ENCODE measurements at regions not wholly inside any gene's neighbourhood (a gene's known extent, or its start where the extent isn't known, plus 50 kb on each side); places are given as distances from the start of the nearest gene placed in this dataset.
"Not testable (repeated sequence)": the region's sequence is repeated elsewhere in the genome, so short reads cannot be mapped to it uniquely, and the experiment has no call there.

DNA sequence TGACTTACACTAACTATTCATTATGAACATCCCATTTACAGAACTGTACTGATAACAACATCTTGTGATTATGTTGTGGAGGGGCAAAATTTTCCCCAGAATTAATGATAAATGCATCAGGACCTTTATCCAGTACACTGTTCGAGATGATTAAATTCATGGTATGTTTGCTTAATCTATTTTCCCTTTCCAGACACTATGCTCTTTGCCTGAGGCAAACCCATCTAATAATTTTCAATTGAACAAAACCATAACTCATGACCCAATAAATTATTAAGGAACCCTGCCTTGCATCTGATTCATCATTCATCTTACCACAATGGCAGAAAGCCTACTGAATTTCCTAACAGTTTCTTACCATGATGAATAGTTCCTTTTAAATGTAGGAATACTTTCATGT lies 385.0 kb downstream of the DSEL start:
- DNase-seq = no peak

DNA sequence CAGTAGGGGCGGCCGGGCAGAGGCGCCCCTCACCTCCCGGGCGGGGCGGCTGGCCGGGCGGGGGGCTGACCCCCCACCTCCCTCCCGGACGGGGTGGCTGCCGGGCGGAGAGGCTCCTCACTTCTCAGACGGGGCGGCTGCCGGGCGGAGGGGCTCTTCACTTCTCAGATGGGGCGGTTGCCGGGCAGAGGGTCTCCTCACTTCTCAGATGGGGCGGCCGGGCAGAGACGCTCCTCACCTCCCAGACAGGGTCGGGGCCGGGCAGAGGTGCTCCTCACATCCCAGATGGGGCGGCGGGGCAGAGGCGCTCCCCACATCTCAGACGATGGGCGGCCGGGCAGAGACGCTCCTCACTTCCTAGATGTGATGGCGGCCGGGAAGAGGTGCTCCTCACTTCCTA lies 389.8 kb downstream of the DSEL start:
- not testable (repeated sequence) for DNase-seq

DNA sequence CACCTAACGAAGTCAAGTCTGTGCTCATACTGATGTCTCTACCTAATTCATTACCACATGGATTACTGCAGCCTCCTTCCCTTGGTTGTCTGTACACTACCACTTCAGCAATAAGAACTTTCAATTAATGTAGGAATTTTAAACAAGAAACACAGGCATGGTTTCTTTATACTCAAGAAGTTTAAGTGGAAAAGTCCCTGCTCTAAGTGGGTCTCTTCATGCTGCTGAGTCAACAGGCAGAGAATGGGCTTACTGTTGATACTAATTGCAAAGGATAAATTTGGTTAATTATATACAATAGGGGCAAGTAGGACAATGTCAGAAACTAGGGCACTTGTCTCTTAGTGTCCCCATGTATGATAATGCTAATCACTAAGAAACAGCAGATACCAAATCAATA lies 392.6 kb downstream of the DSEL start:
- DNase-seq = no peak

DNA sequence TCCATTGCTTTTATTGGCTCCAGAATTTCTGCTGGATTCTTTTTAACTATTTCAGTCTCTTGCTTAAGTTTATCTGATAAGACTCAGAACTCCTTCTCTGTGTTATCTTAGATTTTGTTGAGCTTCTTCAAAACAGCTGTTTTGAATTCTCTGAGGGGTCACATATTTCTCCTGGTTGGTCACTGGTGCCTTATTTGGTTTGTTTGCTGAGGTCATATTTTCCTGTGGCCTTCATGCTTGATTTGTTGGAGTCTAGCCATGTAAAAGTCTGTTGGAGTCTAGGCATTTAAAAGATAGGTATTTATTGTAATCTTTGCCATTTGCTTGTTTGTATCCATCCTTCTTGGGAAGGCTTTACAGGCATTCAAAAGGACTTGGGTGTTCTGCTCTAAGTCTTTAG lies 398.7 kb downstream of the DSEL start:
- no peak for DNase-seq

DNA sequence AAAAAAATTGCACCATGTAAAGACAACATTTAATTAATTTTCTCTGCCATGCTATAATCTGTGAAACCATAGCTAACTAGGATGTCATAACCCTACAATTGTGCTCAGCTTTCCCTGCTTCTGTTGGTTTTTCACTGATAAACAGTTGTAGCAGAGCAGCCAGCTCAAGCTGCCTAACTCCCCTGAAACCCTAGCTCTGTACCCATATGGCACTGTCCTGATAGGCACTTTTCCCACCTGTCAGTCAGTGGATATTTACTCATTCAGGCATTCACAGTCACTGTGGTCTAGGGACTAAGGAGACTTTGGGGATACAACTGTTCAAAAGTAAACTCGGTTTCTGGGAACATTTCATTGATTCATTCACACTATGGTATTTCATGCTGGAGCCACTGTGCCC lies 407.0 kb downstream of the DSEL start:
- DNase-seq = no peak

DNA sequence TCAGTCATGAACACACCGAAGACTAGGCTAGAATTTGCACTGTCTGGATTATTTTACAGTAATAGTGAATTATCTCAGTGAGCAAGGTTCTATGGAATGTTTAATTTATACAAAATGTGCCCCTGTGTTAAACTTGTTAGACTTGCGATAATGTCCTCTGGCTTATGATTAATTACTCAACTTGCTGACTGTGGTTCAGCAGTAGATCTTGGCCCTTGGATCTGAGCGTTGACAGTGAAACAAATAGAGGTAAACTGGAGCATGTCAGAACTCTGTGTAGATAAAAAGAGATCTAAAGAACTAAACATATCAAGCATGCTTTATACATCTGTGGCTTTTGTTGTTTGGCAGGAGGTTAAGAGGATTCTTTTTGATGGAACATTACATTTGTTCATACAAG lies 407.6 kb downstream of the DSEL start:
- DNase-seq = no peak

DNA sequence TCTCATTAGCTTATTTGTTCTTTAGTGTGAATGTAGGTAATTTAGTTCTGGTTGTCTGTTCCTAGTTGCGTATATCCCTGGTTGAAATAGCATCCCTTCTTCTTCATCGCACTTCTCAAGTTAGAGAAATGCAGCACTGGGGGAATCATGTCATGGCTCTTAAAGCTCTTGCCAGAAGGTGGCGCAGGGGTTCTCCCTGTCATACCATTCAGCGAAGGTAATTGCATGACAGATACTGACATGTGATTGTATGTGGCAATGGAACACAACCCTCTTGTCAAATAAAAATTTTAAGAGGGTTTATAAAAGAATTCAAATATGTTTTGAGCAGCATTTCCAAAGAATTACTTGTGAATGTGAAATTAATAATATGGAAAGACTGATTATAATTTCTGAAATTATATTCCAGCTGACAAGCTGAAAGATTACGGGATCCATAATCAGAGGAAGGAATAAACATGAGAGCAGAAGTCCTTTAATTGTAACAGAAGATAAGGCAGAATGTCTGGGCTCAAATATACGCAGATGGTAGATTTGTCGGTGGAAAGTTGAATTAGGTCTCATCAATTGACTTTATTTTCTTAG lies 411.7 kb downstream of the DSEL start:
- peak in 1 of 2 donors; percentile 27 for DNase-seq

DNA sequence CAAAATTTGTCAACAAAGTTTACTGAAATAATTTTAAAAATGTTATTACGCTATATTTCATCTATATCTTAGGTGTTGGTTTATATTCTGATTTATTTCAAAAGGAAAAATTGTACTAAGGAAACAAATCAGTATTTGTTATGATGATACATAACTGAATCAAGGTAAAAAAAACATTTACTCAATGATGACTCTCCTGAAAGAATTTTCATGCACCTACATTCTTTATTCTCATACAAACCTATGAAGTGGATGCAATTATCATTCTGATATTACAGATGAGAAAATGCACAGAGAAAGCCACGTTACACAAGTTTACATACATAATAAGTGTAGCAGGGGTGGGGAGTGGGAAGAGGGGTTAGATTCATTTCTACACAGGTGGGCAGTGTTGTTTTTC lies 422.4 kb downstream of the DSEL start:
- DNase-seq = no peak

DNA sequence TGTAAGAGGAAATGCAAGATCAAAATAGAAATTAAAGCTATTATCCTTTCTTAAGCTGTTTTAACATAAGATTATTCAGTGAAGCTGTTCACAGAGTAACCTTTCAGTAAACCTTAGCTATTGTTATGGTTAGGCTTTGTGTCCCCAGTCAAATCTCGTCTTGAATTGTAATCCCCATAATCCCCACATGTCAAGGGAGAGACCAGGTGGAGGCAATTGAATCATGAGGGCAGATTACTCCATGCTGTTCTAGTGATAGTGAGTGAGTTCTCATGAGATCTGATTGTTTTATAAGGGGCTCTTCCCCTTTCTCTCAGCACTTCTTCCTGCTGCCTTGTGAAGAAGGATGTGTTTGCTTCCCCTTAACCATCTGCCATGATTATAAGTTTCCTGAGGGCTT lies 424.4 kb downstream of the DSEL start:
- no peak for DNase-seq

DNA sequence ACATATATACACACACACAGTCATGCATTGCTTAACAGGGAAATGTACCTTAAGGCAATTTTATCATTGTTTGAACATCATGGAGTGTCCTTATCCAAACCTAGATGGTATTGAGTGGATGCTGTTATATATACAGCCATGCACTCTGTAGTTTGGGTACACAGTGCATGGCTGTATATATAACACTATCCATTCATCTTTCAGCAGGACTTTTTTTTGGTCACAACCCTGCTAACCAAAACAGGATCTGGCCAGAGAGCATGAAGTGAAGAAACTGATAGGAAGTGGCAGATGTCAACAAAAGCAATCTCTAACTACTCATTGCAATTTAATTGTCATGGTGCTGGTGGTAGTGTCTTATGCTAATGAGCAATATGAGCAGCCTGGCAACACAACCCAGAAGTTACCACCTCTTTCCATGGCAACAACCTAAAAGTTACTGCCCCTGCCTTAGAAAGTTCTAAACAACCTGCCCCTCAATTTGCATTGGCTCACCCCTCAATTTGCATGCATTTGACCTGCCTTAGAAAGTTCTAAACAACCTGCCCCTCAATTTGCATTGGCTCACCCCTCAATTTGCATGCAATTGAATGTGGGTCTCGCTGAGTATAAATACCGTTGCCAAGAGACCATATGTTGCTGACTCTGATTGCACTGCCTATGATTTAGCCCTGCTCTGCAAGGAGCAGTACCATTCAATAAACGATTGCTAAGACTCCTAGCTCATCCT lies 434.9 kb downstream of the DSEL start:
- DNase-seq = no peak

DNA sequence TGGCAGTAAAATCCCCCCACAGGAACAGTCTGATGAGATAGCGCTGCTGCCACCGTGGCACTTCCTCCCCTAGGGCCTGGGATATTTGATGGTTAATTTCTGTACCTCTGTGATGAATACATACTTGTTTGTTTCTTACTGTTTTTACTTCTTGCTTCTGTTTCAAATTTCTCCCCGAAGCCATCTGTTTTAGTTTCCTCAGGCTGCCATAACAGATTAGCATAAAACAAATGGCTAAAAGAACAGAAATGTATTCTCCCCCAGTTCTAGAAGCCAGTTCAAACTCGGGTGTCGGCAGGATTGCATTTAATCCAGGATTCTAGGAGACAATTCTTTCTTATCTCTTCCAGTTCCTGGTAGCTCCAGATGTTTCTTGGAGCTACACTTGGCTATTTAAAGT lies 435.9 kb downstream of the DSEL start:
- DNase-seq = no peak

DNA sequence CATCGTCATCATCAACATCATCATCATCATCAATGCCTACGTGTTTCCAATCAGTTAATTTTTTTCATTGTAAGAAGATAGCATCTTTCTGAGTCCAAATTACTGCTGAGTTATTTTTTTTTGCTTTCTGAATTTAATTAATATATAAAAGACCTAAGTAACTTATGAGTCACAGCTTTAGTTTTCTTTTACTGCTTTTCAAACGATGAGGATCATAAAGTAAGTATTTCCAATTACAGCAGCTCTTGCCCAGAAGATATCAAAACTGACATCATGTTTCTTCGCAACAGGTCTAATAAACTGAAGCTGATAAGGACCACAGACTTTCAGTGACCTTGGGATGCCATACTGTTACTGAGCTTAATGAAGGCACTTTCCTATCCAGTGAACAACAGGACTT lies 442.2 kb downstream of the DSEL start:
- no peak for DNase-seq

DNA sequence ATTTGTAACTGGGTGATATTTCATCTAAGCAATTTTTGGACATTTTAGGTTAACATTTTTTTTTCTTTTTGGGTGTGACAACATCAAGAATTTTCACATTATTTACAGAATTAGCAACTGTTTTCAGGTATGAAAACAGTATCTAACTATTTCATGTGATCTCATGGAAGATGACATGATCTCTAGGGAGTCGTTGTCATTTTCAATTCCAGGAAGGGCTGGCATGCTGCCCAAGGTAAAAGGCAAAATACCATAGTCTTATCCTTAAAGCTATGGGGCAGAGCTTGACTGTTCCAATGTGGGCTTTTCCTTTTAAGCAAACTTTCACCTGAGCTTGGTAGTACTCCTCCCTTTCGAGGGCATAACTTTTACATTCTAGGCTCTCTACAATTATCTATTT lies 443.7 kb downstream of the DSEL start:
- DNase-seq = no peak

DNA sequence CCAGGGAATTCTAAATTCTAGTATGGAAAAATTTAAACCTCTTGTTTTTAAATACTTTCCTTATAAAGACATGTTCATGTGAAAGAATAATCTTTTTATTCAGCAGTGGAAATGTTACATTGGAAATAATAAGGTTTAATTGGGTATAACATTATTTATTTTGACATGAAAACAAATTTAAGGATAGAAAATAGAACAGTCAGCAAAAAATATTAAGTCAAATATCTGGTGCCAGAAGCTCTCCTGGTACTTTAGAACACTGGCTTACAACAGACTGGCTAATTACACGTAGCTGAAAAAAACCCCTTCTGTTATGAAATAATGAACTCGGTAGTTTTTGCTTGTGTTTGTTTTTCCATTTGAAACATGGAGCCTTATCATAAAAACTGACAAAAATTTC lies 447.9 kb downstream of the DSEL start:
- DNase-seq = no peak

DNA sequence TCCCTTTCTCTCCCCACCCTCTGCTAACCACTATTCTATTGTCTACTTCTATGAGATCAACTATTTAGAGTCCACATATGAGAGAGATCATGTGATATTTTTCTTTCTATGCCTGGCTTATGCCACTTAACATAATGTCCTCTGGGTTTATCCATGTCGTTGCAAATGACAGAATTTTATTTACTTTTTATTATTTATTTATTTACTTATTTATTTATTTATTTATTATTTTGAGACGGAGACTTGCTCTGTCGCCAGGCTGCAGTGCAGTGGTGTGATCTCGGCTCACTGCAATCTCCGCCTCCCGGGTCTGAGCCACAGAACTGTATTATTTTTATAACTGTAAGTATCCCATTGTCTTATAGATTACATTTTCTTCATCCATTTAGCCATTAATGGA lies 443.4 kb upstream of the CDH19 start:
- DNase-seq = no peak

DNA sequence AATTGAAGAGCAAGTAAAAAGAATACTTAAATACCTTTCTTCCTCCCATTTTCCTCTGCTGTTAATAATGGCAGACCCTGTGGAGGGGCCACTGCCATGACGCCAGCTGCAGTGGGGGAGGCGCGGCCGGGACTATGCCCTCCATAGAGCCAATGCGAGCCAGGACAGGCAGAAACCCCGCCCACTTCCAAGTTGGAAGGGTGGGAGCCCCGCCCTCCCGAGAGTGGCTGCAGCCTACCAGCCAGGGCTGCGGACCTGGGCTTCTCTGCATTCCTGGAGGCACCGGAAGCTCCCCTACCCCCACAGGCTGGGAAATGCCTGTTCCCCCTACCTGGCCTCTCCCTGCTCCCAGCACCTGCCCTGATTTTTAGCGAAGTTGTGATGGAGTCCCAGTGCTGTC lies 439.4 kb upstream of the CDH19 start:
- DNase-seq = no peak

DNA sequence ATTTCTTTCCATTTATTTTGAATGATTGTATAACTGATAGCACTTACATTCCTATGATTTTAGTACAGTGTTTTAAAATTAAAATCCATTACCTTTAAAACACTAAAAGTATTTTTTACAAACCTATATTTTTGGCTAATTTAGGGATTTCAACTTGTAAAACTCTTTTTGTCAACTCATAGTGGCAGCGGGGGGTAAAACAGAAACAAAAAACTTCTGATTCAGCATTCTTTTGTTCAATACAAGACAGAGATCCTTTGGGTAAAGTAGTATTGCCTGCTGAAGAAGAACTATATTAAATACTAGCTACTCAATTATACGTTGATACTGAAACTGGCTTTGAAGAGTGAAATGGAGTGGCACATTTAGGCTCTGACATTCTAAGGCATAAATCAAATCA lies 437.4 kb upstream of the CDH19 start:
- no peak for DNase-seq

DNA sequence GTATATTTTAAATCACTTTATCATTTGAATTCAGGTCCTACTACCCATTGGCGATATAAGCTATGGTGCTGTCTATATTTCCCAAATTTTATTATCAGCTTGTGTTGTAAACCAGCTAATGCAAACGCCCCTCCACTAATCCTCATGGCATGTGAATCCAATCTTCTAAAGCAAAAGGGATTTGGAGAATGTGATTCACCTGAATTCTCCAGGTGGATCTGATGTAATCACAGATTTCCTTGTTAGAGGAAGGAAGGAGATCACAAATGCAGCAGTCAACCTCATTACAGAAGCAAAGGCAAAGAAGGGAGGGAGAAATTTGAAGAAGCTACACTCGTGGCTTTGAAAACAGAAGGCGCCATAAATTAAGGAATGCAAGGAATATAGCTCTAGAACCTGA lies 431.1 kb upstream of the CDH19 start:
- DNase-seq = no peak

DNA sequence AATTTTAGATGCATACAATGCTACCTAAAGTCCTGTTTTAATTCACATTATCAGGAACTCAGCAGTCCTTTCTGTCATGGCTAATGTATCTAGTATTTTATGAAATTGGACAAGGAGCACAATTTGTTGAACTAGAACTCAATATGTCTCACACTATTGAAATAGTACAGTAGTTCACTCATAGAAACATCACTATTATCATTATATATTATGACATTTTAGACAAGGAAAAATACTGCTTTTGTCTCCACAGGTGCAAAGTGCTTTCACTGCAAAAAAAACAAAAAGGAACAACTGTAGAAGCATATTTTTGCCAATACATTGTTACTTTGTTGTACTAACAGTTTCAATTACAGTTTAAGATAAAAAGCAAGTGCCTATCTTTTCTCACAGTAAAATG lies 419.2 kb upstream of the CDH19 start:
- DNase-seq = no peak

DNA sequence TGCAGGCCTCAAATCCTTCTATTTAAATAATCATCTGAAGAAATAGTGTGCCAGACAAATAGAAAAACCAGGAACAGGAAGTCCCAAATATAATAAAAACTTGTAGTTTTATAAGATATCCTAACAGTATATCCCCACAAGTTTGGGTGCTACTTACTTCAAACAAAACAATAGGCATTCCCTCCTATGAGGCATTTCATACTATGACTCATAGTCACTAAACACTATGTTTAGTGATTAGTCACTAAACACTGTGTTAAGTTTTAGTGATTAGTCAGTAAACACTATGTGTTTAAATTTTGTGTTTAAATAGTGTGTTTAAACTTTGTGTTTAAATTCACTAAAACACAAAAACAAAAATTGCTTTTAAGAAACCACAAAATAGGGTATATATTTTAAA lies 407.0 kb upstream of the CDH19 start:
- no peak for DNase-seq

DNA sequence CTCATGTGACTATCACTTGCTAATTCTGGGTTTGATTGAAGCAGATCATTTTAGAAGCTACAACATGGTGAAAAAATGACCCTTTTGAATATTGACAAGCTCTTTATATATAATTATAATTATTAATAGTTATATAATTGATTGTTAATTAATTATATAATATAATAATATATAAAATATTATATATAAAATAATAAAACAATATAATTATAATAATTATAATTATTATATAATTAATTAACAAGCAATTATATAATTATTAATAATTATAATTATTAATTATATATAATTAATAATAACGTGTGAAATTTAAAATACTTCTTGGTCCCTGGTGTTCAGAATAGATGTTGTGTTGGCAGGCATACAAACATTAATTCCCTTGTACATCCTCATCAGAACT lies 404.1 kb upstream of the CDH19 start:
- no peak for DNase-seq

DNA sequence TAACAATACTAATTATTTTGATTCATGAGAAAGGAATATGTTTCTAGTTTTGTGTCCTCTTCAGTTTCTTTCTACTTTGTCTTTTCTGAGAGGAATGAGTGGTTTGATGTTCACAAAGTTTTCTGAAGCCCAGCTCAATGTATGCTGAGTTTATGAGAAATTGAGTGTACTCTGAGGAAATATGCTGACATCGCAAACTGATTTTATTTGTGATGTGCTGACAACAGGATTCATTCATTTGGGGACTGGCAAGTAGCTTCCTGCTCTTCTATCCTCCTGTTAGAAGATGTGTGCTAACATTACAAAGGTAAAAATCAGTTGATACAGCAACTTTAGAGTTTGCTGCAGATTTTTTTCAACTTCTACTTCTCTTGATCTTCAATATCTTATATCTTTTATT lies 403.2 kb upstream of the CDH19 start:
- no peak for DNase-seq

DNA sequence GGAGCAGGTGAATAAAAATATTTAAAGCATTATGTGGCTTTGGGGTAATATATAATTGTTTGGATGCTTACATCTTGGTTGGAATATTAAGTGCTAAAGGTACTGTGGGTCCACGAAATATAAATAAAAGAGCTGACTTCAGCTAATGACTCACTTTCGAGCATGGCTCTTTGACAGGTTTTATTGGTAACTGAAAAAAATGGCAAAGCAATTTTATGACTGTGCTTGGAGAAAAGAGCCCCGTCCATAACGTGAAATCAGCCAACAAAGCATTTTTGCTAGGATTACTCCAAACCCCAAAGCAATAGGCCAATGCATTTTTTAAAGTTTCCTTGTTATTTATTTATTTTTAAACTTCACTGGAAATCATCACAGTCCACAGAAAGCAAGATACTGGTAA lies 397.2 kb upstream of the CDH19 start:
- no peak for DNase-seq

DNA sequence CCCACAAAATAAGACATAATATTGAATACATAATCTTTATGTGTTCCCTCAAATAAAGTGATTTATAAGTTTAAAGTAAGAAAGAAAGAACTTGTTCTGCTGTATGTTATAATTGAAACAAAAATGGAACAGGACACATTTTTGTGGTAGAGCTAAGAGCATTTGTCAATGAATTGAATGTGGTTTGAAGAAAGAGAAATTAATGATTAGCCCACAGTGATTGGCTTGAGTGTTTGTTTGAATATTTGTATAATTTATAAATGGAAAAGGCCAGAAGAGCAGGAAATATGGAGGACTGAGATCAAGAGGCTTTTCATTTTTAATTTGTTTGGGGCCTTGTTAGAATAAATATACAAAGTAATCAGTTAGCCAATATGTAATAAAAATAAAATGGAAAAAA lies 395.1 kb upstream of the CDH19 start:
- no peak for DNase-seq

DNA sequence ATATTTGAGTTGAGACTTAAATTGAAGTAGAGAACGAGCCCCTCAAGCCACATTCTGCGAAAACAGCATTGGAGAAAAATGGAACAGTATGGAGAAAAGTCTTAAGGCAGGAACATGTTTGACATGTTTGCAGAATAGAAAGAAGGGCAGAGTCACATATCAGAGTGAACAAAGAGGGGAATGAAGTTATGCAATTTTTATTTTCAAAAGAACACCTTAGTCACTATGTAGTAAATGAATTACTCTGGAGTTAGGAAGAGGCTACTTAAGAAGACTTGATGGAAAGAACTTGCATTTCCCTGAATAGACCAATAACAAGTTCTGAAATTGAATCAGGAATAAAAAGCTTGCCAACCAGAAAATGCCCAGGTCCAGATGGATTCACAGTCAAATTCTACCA lies 391.4 kb upstream of the CDH19 start:
- DNase-seq = no peak
